AG09319 (cell line): ENCODE measurements at regions not wholly inside any gene's neighbourhood (a gene's known extent, or its start where the extent isn't known, plus 50 kb on each side); places are given as distances from the start of the nearest gene placed in this dataset.

Experiments
- DNase-seq: peaks from one replicate; pipeline ENCODE4 v3.0.0-alpha.2; 2010; ENCODE audit warnings: low read depth; ENCODE audit errors: extremely low read depth
- TF ChIP-seq, protein P1 (sequence below): IDR thresholded peaks from 2 replicates; pipeline ENCODE4 v1.5.1; 2011; ENCODE audit warnings: low read depth, mild to moderate bottlenecking, inconsistent platforms, low read length, moderate library complexity

DNA sequence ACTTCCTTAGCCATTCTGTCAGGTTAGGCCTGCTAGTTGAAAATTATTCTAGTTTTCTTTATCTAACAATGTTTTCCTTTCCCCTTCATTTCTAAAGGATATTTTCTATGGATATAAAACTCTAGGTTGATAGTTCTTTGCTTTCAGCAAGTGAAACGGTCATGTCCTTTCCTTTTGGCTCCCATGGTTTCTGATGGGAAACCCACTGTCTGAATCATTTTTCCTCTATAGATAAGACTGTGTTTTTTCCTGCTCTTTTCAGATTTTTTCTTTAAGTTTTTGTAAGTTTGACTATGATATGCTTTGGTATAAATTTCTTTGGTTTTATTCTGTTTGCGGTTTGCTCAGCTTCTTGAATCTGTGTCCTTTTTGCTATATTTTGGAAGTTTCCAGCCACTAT lies 800.9 kb downstream of the USP25 start:
- TF ChIP-seq, protein P1, sequence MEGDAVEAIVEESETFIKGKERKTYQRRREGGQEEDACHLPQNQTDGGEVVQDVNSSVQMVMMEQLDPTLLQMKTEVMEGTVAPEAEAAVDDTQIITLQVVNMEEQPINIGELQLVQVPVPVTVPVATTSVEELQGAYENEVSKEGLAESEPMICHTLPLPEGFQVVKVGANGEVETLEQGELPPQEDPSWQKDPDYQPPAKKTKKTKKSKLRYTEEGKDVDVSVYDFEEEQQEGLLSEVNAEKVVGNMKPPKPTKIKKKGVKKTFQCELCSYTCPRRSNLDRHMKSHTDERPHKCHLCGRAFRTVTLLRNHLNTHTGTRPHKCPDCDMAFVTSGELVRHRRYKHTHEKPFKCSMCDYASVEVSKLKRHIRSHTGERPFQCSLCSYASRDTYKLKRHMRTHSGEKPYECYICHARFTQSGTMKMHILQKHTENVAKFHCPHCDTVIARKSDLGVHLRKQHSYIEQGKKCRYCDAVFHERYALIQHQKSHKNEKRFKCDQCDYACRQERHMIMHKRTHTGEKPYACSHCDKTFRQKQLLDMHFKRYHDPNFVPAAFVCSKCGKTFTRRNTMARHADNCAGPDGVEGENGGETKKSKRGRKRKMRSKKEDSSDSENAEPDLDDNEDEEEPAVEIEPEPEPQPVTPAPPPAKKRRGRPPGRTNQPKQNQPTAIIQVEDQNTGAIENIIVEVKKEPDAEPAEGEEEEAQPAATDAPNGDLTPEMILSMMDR, result no peak
- no peak for DNase-seq

DNA sequence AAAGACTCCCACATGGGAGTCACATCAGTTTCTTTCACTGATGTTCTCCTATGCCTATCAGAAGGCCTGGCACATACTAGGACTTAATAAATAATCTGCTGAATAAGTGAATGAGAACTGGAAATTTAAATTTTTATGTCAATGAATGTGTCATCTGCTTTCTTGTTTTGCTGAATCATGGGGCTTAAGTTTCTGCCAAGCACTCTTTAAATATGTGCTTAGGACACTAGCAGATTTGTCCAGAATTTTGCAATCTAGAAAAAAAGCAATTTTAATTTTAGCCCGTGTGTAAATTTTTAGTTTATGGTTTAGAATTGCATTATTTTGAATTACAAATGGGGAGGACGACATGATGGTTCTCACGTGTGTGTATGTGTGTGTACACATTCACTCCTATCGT lies 803.1 kb downstream of the USP25 start:
- DNase-seq, result no peak
- TF ChIP-seq, protein P1, result no peak

DNA sequence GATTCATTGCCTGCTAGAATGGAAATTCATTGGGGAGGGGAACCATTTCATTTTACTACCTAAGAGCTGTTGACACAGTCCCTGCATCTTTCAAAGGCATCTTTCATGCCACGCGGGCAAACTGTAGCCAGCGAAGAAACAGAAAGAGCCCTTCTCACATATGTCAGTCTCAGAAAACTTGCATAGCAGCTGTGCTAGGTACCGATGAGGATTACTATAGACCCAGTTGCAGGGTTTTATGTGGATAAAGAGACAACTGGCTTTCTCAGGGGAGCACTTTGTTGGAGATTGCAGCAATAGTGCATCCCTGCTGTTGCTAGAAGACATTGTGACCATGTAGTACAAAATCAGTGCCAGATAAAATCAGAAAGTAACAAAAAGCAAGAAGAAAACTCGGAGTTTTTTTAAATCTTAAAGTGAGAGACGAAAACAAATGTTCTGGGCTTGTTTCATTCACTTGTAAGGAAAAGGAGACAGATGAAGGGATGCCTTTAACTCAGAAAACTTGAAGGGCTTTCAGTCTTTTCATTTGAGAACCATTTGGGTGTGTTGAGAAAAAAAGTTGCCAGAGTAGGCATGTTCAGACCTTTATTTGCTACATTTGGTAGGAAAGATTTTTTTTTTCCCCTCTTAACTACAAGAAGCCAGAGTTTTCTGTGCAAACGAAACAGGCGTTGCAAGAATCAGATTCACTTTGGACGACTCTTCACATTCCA lies 804.1 kb downstream of the USP25 start:
- DNase-seq, result no peak
- TF ChIP-seq, protein P1, result no peak

DNA sequence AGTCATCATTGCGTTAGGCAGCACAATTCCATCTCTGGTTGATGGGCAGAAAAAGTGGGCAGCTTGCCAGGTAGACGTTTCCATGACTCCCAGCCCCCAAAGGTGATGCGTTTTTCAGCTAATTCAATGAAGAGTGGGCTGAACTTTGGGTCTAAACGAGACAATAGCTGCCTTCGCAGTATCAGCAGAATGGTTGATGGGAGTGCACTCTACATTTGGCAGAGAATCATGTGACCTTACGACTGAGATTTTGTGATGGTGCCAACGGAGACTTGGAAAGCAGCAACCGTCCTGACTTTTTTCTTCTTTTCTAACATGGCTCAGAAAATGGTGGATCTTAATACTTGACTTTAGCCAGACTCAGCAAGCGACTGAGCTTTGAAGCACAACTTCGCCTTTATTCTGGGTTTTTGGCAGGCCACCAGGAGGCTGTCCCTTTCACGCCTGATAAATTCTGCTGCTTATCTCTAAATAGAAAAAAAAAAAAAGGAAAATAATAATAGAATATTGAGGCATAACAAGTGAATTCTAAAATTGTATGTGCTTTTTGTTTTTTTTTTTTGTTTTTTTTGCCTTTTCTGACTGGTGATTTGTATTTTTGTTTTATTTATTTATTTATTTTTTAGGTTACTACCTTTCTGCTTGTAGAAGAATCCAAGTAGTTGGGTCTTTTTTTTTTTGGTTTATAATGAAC lies 804.8 kb downstream of the USP25 start:
- TF ChIP-seq, protein P1, result no peak
- peak; percentile 51 for DNase-seq

DNA sequence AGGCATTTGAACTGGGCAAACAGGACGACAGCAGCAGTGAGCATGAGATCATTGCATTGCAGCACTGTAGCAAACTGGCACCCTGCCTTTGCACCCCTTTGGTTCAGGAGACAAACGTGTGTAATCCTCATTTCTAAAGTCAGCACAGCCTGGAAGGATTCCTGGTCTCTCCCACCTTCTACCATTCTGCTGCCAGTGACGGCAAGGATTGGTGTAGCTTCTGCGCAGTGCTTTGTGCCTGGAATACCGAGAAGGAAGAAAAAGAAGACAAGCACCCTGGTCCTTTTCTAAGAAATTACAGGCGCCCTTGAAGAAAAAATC lies 805.3 kb downstream of the USP25 start:
- TF ChIP-seq, protein P1, result no peak
- peak; percentile 45 for DNase-seq

DNA sequence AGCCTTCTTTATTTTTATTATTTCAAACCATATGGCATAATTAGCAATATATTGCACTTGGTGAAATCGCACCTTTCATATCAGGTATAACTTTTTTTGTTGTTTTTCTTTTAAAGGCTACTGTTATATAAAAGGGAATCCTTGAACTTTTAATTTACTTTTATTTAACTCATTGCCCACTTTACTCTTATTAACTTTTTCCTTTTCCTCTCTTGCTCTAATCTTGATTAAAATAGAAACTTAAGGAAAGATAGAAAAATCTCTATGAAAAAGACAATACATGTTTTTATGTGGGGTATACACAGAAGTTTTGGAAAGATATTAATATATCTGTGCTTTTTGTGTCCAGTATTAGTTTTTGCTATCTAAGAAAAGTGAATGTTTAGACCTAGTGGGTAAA lies 805.8 kb downstream of the USP25 start:
- TF ChIP-seq, protein P1, result no peak
- DNase-seq, result no peak

DNA sequence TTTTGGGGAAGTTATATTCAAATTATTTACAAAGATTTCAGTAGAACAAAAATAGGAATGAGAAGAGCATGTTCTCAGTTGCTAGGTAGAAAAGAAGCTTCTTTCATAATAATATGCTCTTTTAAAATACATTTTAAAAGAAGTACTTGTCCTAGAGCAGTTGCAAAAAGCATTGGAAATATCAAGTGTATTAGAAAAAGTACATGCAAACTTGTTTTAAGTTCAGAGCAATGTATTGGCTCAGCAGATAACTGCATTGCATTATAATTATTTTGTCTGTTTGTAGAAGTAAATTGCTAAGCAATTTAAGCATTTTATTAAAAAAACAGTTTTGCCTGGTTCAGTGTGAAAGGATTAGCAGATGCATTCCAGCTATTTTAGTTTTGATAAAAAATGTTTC lies 806.4 kb downstream of the USP25 start:
- TF ChIP-seq, protein P1, result no peak
- DNase-seq, result no peak
